HCT116 (cell line): ENCODE measurements at regions not wholly inside any gene's neighbourhood (a gene's known extent, or its start where the extent isn't known, plus 50 kb on each side); places are given as distances from the start of the nearest gene placed in this dataset.

ENCODE experiments used
- ATAC-seq: fragments of 200-7000 bp; cut with Tn5 transposase; 2 replicates; pipeline ENCODE4 v1.9.1; 2020; ENCODE audit warnings: mild to moderate bottlenecking, moderate library complexity
- BruUV-seq: library from RNA; stranded (reverse); fragments of 400-500 nt; replicated peaks from 2 replicates; lab custom pipeline; 2021; lab: Mats Ljungman, UMichigan
- CTCF ChIA-PET: fragments of 300-600 bp; sonication (Branson Sonifier 250); formaldehyde crosslinking; loops from one replicate; lab custom pipeline; 2021; ENCODE audit warnings: antibody characterized with exemption; lab: Charles Lee
- POLR2A ChIA-PET: fragments of 300-600, 350-600 bp; sonication (Branson Sonifier 250); formaldehyde crosslinking; loops from one replicate; lab custom pipeline; 2021; ENCODE audit warnings: antibody characterized with exemption; lab: Charles Lee
- RAD21 ChIA-PET, 2 experiments: fragments of 300-600 bp; sonication (Branson Sonifier 250); formaldehyde crosslinking; loops; one replicate each; lab custom pipeline; 2023; ENCODE audit warnings: low total read pairs in 2 of 2; ENCODE audit not compliant: uncharacterized antibody in 2 of 2, unreplicated experiment in 2 of 2, low non-redundant PET in 1 of 2; lab: Charles Lee
- DNase-seq: peaks from one replicate; pipeline ENCODE4 v3.0.0-alpha.2; 2010; ENCODE audit warnings: low read depth, low spot score
- H2AFZ ChIP-seq: fragments of 200-600 bp; shearing (Covaris generic), sonication (generic); 2 replicates; pipeline ENCODE4 v1.6.1; 2017; ENCODE audit warnings: low read depth, mixed run types, mixed read lengths, antibody characterized with exemption, low read length; ENCODE audit not compliant: poor library complexity, severe bottlenecking
- H3K27ac ChIP-seq: 2 replicates; pipeline ENCODE4 v1.5.1; 2012; ENCODE audit warnings: low read depth, low read length
- H3K27me3 ChIP-seq: fragments of 200-600 bp; sonication (generic); 2 replicates; pipeline ENCODE4 v1.6.1; 2016; ENCODE audit warnings: mixed run types, low read length, mixed read lengths; ENCODE audit not compliant: insufficient read depth
- H3K36me3 ChIP-seq, 2 experiments: fragments of 200-500 bp in 1 of 2; fragments of 200-600 bp in 1 of 2; sonication (Bioruptor generic) in 1 of 2; sonication (generic) in 1 of 2; 2 replicates each; pipeline versions ENCODE4 v1.5.1 to v1.6.1; 2014 to 2016; ENCODE audit warnings: low read length in 2 of 2, inconsistent platforms in 1 of 2, mixed read lengths in 1 of 2, mixed run types in 1 of 2; ENCODE audit not compliant: insufficient read depth in 2 of 2, control insufficient read depth in 1 of 2
- H3K4me1 ChIP-seq, 2 experiments: fragments of 200-600 bp in 1 of 2; sonication (generic) in 1 of 2; 2 replicates each; pipeline versions ENCODE4 v1.5.1 to v1.6.1; 2012 to 2017; ENCODE audit warnings: low read length in 2 of 2, inconsistent platforms in 1 of 2, mild to moderate bottlenecking in 1 of 2, mixed read lengths in 1 of 2, mixed run types in 1 of 2, moderate library complexity in 1 of 2; ENCODE audit not compliant: insufficient read depth in 2 of 2, control insufficient read depth in 1 of 2
- H3K4me2 ChIP-seq: fragments of 200-600 bp; sonication (generic); 2 replicates; pipeline ENCODE4 v1.6.1; 2017; ENCODE audit warnings: mixed run types, low read length, mixed read lengths
- H3K4me3 ChIP-seq, 2 experiments: fragments of 200-600 bp in 1 of 2; sonication (generic) in 1 of 2; replicated peaks in 1 of 2; 2 replicates each; pipeline ENCODE4 v1.5.1; 2011 to 2016; ENCODE audit warnings: low read length in 2 of 2, control low read depth in 1 of 2, low read depth in 1 of 2, mild to moderate bottlenecking in 1 of 2, mixed read lengths in 1 of 2, mixed run types in 1 of 2
- H3K79me2 ChIP-seq: fragments of 200-600 bp; sonication (generic); 2 replicates; pipeline ENCODE4 v1.6.1; 2017; ENCODE audit warnings: mild to moderate bottlenecking, mixed run types, low read length, moderate library complexity, mixed read lengths; ENCODE audit not compliant: insufficient read depth
- H3K9ac ChIP-seq: fragments of 200-600 bp; sonication (generic); 2 replicates; pipeline ENCODE4 v1.6.1; 2016; ENCODE audit warnings: low read length, mixed read lengths
- H3K9me2 ChIP-seq: fragments of 200-600 bp; sonication (generic), shearing (Covaris generic); 2 replicates; pipeline ENCODE4 v1.6.1; 2017; ENCODE audit warnings: mixed run types, mild to moderate bottlenecking, moderate library complexity; ENCODE audit not compliant: insufficient read depth
- H3K9me3 ChIP-seq, 2 experiments: fragments of 200-500 bp in 1 of 2; fragments of 200-600 bp in 1 of 2; sonication (Bioruptor generic) in 1 of 2; sonication (generic) in 1 of 2; 2 replicates each; pipeline ENCODE4 v1.6.1; 2014 to 2017; ENCODE audit warnings: low read length in 2 of 2, mixed read lengths in 2 of 2, inconsistent platforms in 1 of 2, low read depth in 1 of 2, mild to moderate bottlenecking in 1 of 2, mixed run types in 1 of 2, moderate library complexity in 1 of 2; ENCODE audit not compliant: control insufficient read depth in 1 of 2, insufficient read depth in 1 of 2
- H4K20me1 ChIP-seq: fragments of 200-600 bp; sonication (generic), shearing (Covaris generic); 2 replicates; pipeline ENCODE4 v1.6.1; 2017; ENCODE audit warnings: mixed run types, mild to moderate bottlenecking, moderate library complexity; ENCODE audit not compliant: insufficient read depth
- CEBPB ChIP-seq: IDR thresholded peaks from 2 replicates; pipeline ENCODE4 v1.6.1; 2012; ENCODE audit warnings: low read depth
- EGR1 ChIP-seq: IDR thresholded peaks from 2 replicates; pipeline ENCODE4 v1.6.1; 2012; ENCODE audit warnings: low read depth
- ELF1 ChIP-seq: IDR thresholded peaks from 2 replicates; pipeline ENCODE4 v1.6.1; 2012; ENCODE audit warnings: low read depth, borderline replicate concordance
- EZH2 ChIP-seq: fragments of 200-600 bp; sonication (generic); IDR thresholded peaks from 2 replicates; pipeline ENCODE4 v1.6.1; 2017; ENCODE audit warnings: antibody characterized with exemption, mixed run types
- EZH2phosphoT487 ChIP-seq: fragments of 200-600 bp; IDR thresholded peaks from 2 replicates; pipeline ENCODE4 v1.6.1; 2018; ENCODE audit warnings: antibody characterized with exemption, borderline replicate concordance
- FOSL1 ChIP-seq: IDR thresholded peaks from 2 replicates; pipeline ENCODE4 v1.6.1; 2012; ENCODE audit warnings: low read depth
- JUND ChIP-seq: IDR thresholded peaks from 2 replicates; pipeline ENCODE4 v1.6.1; 2012
- POLR2AphosphoS5 ChIP-seq: IDR thresholded peaks from 2 replicates; pipeline ENCODE4 v1.6.1; 2011; ENCODE audit warnings: mild to moderate bottlenecking, low read depth, low read length, moderate library complexity
- RAD21 ChIP-seq: IDR thresholded peaks from 2 replicates; pipeline ENCODE4 v1.6.1; 2012; ENCODE audit warnings: low read depth, mild to moderate bottlenecking
- TCF7L2 ChIP-seq: IDR thresholded peaks from 2 replicates; pipeline ENCODE4 v1.7.0; 2011; ENCODE audit warnings: borderline replicate concordance, inconsistent platforms; ENCODE audit not compliant: insufficient read depth, insufficient read length; ENCODE audit errors: extremely low read depth
- YY1 ChIP-seq: IDR thresholded peaks from 2 replicates; pipeline ENCODE4 v1.6.1; 2011; ENCODE audit warnings: low read length, low read depth, moderate library complexity, mild to moderate bottlenecking; ENCODE audit not compliant: insufficient replicate concordance; ENCODE audit errors: extremely low read depth
- ZFX ChIP-seq: fragments of 450-650 bp; IDR thresholded peaks from 2 replicates; pipeline ENCODE4 v1.6.1; 2017
- ZNF274 ChIP-seq: fragments of 200-500 bp; sonication (Bioruptor generic); IDR thresholded peaks from 2 replicates; pipeline ENCODE4 v1.6.1; 2014; ENCODE audit warnings: mild to moderate bottlenecking, low read depth, low read length, inconsistent platforms
- intact Hi-C: fragments of 100-400 bp; cut with micrococcal nuclease; formaldehyde crosslinking; loops from 2 replicates; pipeline ENCODE4 v1.10.0; 2022
- TF ChIP-seq, protein P1 (sequence below): IDR thresholded peaks from 2 replicates; pipeline ENCODE4 v1.6.1; 2012
- TF ChIP-seq, protein P2 (sequence below): IDR thresholded peaks from 2 replicates; pipeline ENCODE4 v1.6.1; 2011; ENCODE audit warnings: mild to moderate bottlenecking, low read length, moderate library complexity; ENCODE audit not compliant: insufficient replicate concordance; ENCODE audit errors: extremely low read depth

DNA sequence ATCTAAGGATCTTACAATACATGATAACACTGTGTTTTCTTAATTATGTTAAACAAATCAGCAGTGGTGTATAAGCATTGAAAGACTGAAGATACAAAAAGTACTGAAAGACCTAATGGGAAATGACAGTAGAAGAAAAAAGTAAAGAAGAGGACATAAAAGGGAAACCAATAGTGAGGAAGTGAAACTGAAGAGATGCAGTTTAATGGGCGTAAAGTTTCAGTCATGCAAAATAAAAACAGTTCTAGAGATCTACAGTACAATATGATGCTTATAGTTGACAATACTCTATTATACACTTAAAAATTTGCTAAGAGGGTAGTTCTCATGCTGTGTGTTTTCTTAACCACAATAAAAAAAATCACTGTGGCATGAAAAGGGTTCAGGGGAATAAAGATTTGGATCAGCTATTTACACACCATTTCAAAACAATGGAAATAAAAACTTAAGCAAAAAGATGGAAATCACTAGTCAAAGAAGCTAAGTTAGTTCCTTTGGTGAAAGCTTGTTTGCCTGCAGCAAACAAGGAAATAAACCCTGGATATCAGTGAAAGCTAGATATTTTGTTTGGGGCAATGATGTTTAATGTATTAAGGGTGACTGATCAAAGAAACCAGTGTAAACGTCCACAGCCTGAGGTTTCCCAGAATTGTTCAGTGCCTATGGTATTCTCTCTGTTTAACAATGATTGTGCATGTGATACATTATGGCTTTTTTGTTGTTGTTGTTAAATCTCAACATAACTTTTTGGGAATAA lies 1160.8 kb upstream of the ADGRL2 start:
- no peaks in the 10 kb centered on the region for H3K9me2 ChIP-seq
- ChIA-PET POLR2A (no interaction called here), CTCF (no interaction called here), RAD21 (no interaction called here)
- no peak for DNase-seq
- H3K9me3 ChIP-seq = no peaks in the 10 kb centered on the region
- no peaks in the 10 kb centered on the region for H3K4me1 ChIP-seq
- no peak overlapping the region for H3K4me3 ChIP-seq
- intact Hi-C loops = no loop called here
- no peaks in the 10 kb centered on the region for H3K79me2 ChIP-seq
- no peak overlapping the region for H3K9ac ChIP-seq
- TF ChIP-seq, protein P1, sequence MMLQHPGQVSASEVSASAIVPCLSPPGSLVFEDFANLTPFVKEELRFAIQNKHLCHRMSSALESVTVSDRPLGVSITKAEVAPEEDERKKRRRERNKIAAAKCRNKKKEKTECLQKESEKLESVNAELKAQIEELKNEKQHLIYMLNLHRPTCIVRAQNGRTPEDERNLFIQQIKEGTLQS = no peak
- no peaks in the 10 kb centered on the region for H3K27me3 ChIP-seq
- no peak overlapping the region for H3K27ac ChIP-seq
- no peaks in the 10 kb centered on the region for H3K36me3 ChIP-seq
- no peaks in the 10 kb centered on the region for H4K20me1 ChIP-seq
- ATAC-seq = no peak
- BruUV-seq = no TSS peak
- H2AFZ ChIP-seq = no peak overlapping the region
- no peak overlapping the region for H3K4me2 ChIP-seq

DNA sequence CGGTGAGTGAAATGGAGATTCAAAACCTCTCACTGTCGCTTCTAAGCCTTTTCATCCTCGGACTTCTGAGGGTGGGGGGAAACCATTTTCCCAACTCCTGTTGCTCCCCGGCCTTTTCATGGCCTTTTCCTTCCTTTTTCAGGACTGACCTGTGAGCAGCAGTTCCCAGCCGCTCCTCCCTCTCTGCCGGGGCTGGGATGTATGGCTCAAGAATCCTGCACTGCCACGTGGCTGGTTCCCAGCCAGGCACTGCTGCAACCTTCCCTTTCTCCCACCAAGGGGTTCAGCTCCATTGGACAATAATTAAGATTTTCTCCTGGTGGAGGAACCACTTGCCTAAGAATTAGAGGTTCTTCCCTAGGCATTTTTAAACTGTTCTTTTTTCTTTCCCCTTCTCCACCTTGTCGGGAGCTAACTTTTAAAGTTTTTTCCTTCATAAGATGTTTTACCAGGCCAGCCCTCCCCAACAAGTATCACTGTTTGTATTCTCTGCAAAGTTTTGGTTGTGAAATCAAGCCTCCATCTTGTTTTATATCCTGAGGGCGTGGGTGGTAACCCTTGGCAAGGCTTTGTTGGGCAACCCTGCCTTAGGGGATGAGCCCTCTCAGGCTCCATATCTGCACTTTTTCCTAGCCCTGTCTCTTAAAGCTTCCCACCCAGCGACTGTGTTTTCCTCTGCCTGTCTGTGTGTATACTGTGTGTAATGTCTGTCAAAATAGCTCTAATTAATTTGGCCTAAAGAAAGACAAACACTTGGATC lies 1166.6 kb upstream of the ADGRL2 start:
- no peak overlapping the region for H3K4me2 ChIP-seq
- no peak for TF ChIP-seq POLR2AphosphoS5
- no peak for TF ChIP-seq EZH2
- no peak for TF ChIP-seq FOSL1
- TF ChIP-seq ZNF274 = no peak
- no peak for TF ChIP-seq CEBPB
- no peak for TF ChIP-seq EGR1
- TF ChIP-seq JUND = no peak
- no peak for TF ChIP-seq ZFX
- no peak for TF ChIP-seq YY1
- no peak for TF ChIP-seq ELF1
- no peak for TF ChIP-seq TCF7L2
- TF ChIP-seq, protein P2, sequence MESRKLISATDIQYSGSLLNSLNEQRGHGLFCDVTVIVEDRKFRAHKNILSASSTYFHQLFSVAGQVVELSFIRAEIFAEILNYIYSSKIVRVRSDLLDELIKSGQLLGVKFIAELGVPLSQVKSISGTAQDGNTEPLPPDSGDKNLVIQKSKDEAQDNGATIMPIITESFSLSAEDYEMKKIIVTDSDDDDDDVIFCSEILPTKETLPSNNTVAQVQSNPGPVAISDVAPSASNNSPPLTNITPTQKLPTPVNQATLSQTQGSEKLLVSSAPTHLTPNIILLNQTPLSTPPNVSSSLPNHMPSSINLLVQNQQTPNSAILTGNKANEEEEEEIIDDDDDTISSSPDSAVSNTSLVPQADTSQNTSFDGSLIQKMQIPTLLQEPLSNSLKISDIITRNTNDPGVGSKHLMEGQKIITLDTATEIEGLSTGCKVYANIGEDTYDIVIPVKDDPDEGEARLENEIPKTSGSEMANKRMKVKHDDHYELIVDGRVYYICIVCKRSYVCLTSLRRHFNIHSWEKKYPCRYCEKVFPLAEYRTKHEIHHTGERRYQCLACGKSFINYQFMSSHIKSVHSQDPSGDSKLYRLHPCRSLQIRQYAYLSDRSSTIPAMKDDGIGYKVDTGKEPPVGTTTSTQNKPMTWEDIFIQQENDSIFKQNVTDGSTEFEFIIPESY = no peak
- no peak for TF ChIP-seq EZH2phosphoT487
- TF ChIP-seq RAD21 = no peak
- TF ChIP-seq, all 23 proteins: peak for 0
- H3K36me3 ChIP-seq = no peaks in the 10 kb centered on the region
- no peak for ATAC-seq
- H3K4me1 ChIP-seq = no peaks in the 10 kb centered on the region
- H3K9ac ChIP-seq = no peak overlapping the region
- no peaks in the 10 kb centered on the region for H3K79me2 ChIP-seq
- no peaks in the 10 kb centered on the region for H3K9me2 ChIP-seq
- H4K20me1 ChIP-seq = no peaks in the 10 kb centered on the region
- intact Hi-C loops = no loop called here
- no peaks in the 10 kb centered on the region for H3K9me3 ChIP-seq
- no peak overlapping the region for H3K27ac ChIP-seq
- no peak overlapping the region for H2AFZ ChIP-seq
- POLR2A ChIA-PET = no interaction called here
- CTCF ChIA-PET = no interaction called here
- no peak overlapping the region for H3K4me3 ChIP-seq
- DNase-seq = no peak
- no peaks in the 10 kb centered on the region for H3K27me3 ChIP-seq
- RAD21 ChIA-PET = no interaction called here
- no TSS peak for BruUV-seq
